HEK293T (cell line): ENCODE measurements at regions not wholly inside any gene's neighbourhood (a gene's known extent, or its start where the extent isn't known, plus 50 kb on each side); places are given as distances from the start of the nearest gene placed in this dataset.

Experiments
- ARNT ChIP-seq: fragments of 450-650 bp; IDR thresholded peaks from 2 replicates; pipeline ENCODE4 v1.6.1; 2017; ENCODE audit warnings: mild to moderate bottlenecking
- CTBP1 ChIP-seq: fragments of 450-650 bp; IDR thresholded peaks from 2 replicates; pipeline ENCODE4 v1.6.1; 2016; ENCODE audit warnings: borderline replicate concordance
- ELF4 ChIP-seq: fragments of 450-650 bp; IDR thresholded peaks from 2 replicates; pipeline ENCODE4 v1.6.1; 2017; ENCODE audit warnings: antibody characterized with exemption
- FOXK2 ChIP-seq: fragments of 450-650 bp; IDR thresholded peaks from 2 replicates; pipeline ENCODE4 v1.6.1; 2016; ENCODE audit warnings: mild to moderate bottlenecking
- FOXM1 ChIP-seq: fragments of 450-650 bp; IDR thresholded peaks from 2 replicates; pipeline ENCODE4 v1.6.1; 2017; ENCODE audit warnings: mild to moderate bottlenecking, borderline replicate concordance
- HDGF ChIP-seq: fragments of 450-650 bp; IDR thresholded peaks from 2 replicates; pipeline ENCODE4 v1.6.1; 2017; ENCODE audit warnings: antibody characterized with exemption, borderline replicate concordance
- NFRKB ChIP-seq: fragments of 450-650 bp; IDR thresholded peaks from 2 replicates; pipeline ENCODE4 v1.6.1; 2016; ENCODE audit warnings: mild to moderate bottlenecking, moderate library complexity
- SP1 ChIP-seq: fragments of 450-650 bp; IDR thresholded peaks from 2 replicates; pipeline ENCODE4 v1.6.1; 2017
- SUZ12 ChIP-seq: fragments of 450-650 bp; IDR thresholded peaks from 2 replicates; pipeline ENCODE4 v1.6.1; 2016; ENCODE audit warnings: mild to moderate bottlenecking
- TARDBP ChIP-seq: fragments of 450-650 bp; IDR thresholded peaks from 2 replicates; pipeline ENCODE4 v1.6.1; 2016
- ZNF384 ChIP-seq: fragments of 450-650 bp; IDR thresholded peaks from 2 replicates; pipeline ENCODE4 v1.6.1; 2016
- TF ChIP-seq, protein P1 (sequence below): fragments of 450-650 bp; IDR thresholded peaks from 2 replicates; pipeline ENCODE4 v1.6.1; 2016

DNA sequence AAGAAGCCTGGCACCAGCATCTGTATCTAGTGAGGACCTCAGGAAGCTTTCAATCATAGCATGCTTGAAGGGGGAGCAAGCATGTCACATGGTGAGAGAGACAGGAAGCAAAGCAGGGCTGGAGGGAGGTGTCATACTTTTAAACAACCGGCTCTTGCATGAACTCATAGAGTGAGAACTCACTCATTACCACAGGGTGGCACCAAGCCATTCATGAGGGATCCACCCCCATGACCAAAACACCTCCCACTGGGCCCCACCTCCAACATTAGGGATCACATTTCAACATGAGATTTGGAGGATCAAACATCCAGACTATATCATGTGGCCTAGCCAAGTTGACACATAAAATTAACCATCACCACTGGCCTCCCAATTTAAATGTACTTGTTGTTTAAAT lies 125.1 kb upstream of the KCND3 start:
- TF ChIP-seq FOXM1 (no peak), SP1 (no peak), ZNF384 (no peak), NFRKB (no peak), SUZ12 (no peak), TARDBP (no peak), FOXK2 (no peak), ARNT (no peak), ELF4 (no peak), HDGF (no peak), CTBP1 (no peak)
- TF ChIP-seq, protein P1, sequence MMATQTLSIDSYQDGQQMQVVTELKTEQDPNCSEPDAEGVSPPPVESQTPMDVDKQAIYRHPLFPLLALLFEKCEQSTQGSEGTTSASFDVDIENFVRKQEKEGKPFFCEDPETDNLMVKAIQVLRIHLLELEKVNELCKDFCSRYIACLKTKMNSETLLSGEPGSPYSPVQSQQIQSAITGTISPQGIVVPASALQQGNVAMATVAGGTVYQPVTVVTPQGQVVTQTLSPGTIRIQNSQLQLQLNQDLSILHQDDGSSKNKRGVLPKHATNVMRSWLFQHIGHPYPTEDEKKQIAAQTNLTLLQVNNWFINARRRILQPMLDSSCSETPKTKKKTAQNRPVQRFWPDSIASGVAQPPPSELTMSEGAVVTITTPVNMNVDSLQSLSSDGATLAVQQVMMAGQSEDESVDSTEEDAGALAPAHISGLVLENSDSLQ = no peak
